BE2C (cell line): ENCODE measurements at regions not wholly inside any gene's neighbourhood (a gene's known extent, or its start where the extent isn't known, plus 50 kb on each side); places are given as distances from the start of the nearest gene placed in this dataset.
"Not testable (repeated sequence)": the region's sequence is repeated elsewhere in the genome, so short reads cannot be mapped to it uniquely, and the experiment has no call there.

Source experiments
- DNase-seq: peaks from one replicate; pipeline ENCODE4 v3.0.0-alpha.2; 2020
- H3K27me3 ChIP-seq: fragments of 250-450 bp; sonication (Bioruptor Pico); 2 replicates; pipeline ENCODE4 v1.5.1; 2020; ENCODE audit warnings: mild to moderate bottlenecking
- H3K36me3 ChIP-seq: fragments of 250-450 bp; sonication (Bioruptor Pico); 2 replicates; pipeline ENCODE4 v1.5.1; 2020; ENCODE audit warnings: mild to moderate bottlenecking
- H3K4me1 ChIP-seq: fragments of 250-450 bp; sonication (Bioruptor Pico); 2 replicates; pipeline ENCODE4 v1.5.1; 2020
- H3K4me3 ChIP-seq: 2 replicates; pipeline ENCODE4 v1.5.1; 2011; ENCODE audit warnings: low read depth, low read length
- H3K9me3 ChIP-seq: fragments of 250-450 bp; sonication (Bioruptor Pico); 2 replicates; pipeline ENCODE4 v1.5.1; 2020
- CTCF ChIP-seq: IDR thresholded peaks from 2 replicates; pipeline ENCODE4 v1.5.1; 2012; ENCODE audit warnings: mild to moderate bottlenecking, low read depth, low read length

- TF ChIP-seq CTCF: no peak
- Histone ChIP-seq H3K36me3 (no peaks in the 10 kb centered on the region), H3K9me3 (no peaks in the 10 kb centered on the region), H3K4me1 (no peaks in the 10 kb centered on the region), H3K27me3 (no peaks in the 10 kb centered on the region), H3K4me3 (no peak overlapping the region)
- DNase-seq: no peak
Observed at GRCh38 chr2:134009440-134009839, 244.4 kb upstream of the MGAT5 start.

- H3K4me3 ChIP-seq, H3K27me3 ChIP-seq, DNase-seq, H3K4me1 ChIP-seq, H3K9me3 ChIP-seq, H3K36me3 ChIP-seq: not testable (repeated sequence)
Observed at GRCh38 chr2:134009906-134010305, 244.0 kb upstream of the MGAT5 start.

GRCh38 chr2:134011936-134012586, 241.8 kb upstream of the MGAT5 start:
- no peak for TF ChIP-seq CTCF
- Histone ChIP-seq H3K9me3 (no peaks in the 10 kb centered on the region), H3K4me1 (no peaks in the 10 kb centered on the region), H3K27me3 (no peaks in the 10 kb centered on the region), H3K36me3 (no peaks in the 10 kb centered on the region), H3K4me3 (no peak overlapping the region)
- no peak for DNase-seq

GRCh38 chr2:134014196-134014960, 239.5 kb upstream of the MGAT5 start:
- H3K27me3 ChIP-seq: no peaks in the 10 kb centered on the region
- no peaks in the 10 kb centered on the region for H3K4me1 ChIP-seq
- no peaks in the 10 kb centered on the region for H3K36me3 ChIP-seq
- no peak for TF ChIP-seq CTCF
- no peak for DNase-seq
- H3K9me3 ChIP-seq: no peaks in the 10 kb centered on the region
- H3K4me3 ChIP-seq: no peak overlapping the region

- Histone ChIP-seq H3K4me1 (no peaks in the 10 kb centered on the region), H3K27me3 (no peaks in the 10 kb centered on the region), H3K36me3 (no peaks in the 10 kb centered on the region), H3K4me3 (no peak overlapping the region), H3K9me3 (no peaks in the 10 kb centered on the region)
- DNase-seq: no peak
- no peak for TF ChIP-seq CTCF
Observed at GRCh38 chr2:134019871-134020270, 234.0 kb upstream of the MGAT5 start.

- H3K9me3 ChIP-seq: no peaks in the 10 kb centered on the region
- no peak for TF ChIP-seq CTCF
- no peaks in the 10 kb centered on the region for H3K27me3 ChIP-seq
- H3K4me3 ChIP-seq: no peak overlapping the region
- no peak for DNase-seq
- no peaks in the 10 kb centered on the region for H3K4me1 ChIP-seq
- no peaks in the 10 kb centered on the region for H3K36me3 ChIP-seq
Observed at GRCh38 chr2:134020608-134021007, 233.3 kb upstream of the MGAT5 start.
